Activated CD4-positive, alpha-beta T cell treated with anti-CD3 and anti-CD28 coated beads, Interleukin-2, amount 50 U/mL, for 16 hours (primary cell): ENCODE measurements at regions not wholly inside any gene's neighbourhood (a gene's known extent, or its start where the extent isn't known, plus 50 kb on each side); places are given as distances from the start of the nearest gene placed in this dataset.
"Not testable (repeated sequence)": the region's sequence is repeated elsewhere in the genome, so short reads cannot be mapped to it uniquely, and the experiment has no call there.

Experiments used
- DNase-seq: peaks from one replicate; pipeline ENCODE4 v3.0.0-alpha.2; 2020

DNA sequence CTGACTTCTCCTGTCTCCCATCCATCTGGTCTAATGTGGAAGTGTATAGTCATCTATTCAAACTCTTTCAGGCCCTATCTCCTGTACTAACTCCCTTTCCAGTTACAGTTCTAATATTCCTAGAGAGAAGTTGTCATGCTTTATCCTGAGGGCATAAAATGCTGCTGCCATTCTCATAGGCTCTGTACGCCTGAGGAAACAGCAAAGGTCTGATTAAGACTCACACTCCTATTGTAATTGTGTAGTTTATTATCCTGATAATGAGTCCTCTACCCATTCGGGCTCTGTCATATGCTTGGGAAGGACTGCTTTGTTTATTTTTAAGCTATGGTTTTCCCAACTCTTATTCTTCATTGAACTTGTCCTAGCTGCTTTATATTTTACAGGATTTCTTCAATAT, 290.4 kb downstream of the TMEM38B start:
- no peak for DNase-seq

DNA sequence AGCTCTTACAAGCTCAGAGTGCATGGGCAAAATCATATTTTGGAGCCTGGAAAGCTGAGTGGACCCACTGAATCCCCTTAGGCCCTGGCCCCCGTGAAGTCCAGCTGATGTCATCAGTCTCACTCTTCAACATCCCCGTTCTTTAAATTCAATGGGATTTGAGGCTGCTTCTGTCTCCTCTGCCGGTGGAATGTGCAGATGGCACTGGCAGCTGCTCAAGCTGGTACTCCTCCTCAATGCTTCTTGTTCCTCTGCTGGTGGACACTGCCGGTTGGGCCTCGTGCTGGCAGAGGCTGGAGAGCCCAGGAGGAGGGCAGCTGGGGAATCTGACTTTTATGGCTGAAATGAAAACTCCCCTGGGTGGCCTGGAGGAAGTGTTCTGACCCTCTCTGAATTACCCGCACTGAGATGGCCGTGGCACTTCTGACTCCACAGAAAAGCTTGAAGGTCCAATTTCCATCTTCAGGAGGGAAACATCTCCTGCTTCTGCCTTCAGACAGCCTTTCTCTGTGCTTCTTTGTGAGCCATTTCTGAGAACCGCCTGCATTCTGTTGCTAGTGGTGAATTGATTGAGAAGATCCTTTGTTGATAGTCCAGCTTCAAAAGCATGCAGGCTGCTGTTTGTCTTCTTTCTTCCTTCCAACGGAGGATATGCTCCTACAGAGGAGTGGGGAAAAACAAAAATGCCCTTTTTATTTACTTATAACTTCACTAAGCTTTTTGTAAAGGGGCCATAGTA, 298.9 kb downstream of the TMEM38B start:
- DNase-seq, result no peak

DNA sequence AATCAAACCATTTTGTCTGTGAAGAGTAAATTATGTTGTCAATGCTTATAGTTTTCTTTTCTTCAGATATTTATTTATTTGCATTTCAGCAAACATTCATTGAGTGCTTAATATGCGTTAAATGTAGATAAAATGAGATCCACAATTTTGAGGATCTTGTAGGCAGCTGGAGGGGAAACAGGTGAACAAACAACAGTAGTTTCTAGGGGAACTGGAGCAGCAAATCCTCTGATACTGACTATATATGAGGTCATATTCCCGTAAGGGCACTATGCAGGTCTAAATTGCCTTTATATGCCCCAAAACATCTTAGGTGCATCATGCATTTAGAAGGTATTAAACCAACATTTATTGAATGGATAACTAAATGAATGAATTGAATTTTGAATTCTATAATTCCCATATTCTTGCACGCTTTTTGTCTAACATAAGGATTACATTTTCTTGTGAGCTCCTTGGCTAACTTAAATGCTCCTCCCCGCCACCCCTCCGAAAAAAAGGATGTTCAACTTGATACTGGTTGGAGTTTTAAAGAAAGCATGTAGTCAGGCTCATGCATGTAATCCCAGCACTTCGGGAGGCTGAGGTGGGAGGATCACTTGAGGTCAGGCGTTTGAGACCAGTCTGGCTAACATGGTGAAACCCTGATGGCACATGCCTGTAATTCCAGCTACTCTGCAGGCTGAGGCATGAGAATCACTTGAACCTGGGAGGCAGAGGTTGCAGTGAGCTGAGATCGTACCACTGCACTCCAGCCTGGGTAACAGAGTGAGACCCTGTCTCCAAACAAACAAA, 299.8 kb downstream of the TMEM38B start:
- no peak for DNase-seq

DNA sequence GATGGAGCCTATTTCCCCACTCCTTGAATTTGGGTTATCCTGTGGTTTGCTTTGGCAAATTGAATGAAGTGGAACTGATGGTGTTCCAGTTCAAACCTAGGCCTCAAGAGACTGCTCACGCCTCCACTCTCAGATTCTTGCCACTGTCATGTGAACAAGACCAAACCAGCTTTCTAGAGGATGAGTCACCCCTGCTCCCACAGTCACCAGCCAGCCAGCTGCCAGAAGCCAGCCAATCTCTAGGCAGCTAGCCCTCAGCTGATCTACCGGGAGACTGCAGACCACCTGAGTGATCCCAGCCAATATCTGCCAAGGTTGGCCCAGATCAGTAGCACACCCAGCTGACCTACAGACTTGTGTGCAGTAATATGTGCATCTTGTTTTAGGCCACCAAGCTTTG, 300.6 kb downstream of the TMEM38B start:
- DNase-seq, result no peak

DNA sequence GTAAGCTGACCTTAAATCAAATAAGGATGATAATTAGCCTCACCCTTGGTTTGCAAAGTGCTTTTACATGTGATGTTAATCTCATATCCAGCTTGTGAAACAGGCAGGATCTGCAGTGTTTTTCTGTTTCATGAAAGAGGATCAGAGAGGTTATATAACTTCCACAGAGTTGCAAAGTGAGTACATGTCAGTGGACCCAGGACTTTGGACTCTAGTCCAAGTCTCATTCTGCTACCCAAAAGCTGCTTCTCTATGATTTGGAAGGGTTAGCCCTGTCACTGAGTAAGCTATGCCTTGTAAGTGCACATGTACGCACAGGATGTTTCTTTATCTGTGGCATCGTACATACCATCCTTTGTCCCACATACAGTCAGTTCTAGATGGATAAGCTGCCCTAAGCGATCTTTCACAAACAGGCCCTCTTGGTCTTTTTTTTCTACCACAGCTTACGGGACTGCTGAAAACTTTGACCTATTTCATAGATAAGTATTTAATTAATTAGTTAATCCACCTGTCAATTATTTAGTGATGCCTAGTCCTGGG, 322.9 kb downstream of the TMEM38B start:
- DNase-seq, result no peak

DNA sequence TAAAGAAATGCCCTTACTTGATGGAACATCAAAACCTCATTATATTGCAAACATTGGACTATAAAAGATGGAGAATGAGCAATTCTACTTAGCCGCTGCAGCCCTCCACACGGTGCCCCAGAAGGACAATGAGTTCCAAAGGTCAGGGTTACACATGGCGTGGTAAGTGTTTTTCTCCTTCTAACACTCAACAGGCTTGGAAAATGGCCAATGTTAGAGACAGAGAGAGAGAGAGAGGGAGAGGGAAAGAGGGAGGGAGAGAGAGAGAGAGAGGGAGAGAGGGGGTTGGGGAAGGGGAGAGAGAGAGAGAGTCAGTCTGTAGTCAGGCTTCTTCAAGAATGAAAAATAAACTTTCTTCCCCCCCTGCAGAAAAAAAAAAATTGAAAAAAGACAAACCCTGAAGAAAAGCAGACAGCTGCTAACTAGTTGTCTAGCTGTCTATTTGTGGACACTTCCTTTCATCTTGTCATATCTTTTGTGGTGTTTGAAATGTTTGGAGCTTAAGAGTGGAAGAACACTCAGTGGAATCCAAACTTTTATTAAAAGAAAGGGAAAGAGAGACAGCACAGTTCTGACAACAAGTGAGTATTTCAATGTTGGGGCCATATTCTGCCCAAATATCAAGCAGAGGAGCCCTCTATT, 324.8 kb downstream of the TMEM38B start:
- no peak for DNase-seq

DNA sequence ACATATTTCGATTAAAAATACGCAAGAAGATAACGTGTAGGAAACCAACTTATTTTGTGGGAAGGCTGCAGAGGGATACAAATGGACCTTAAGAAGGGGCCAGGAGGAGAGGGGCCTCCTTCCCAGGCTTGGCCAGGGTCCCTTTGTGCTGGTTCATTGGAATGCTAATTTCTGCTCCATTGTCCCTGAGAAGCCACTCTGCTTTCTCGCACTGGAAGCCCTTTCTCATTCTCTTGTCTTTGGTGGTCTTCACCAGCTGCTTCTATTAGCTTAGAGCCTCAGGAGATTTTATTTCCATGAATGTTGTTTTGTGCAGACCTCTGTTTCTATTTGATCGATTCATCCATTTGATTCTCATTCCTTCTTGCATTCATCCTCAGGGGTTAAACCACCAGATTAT, 325.4 kb downstream of the TMEM38B start:
- no peak for DNase-seq

DNA sequence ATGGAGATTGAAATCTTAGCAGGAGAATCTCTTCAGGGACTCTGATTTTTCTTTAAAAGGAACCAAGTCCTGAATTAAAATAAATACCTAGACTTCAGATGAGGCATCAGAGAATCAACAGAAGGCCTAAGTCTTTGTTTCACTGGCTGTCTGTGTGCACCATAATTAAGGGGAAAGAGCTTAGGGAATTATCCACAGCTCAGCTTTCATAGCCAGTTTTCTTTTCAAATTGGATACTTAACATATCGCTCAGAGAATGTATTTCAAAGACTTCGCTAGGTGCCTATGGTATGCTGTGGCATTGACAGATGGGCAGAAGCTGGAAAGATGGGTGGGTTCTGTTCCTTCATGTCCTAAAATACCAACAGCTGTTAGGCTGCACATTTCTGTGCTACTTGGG, 325.8 kb downstream of the TMEM38B start:
- DNase-seq, result no peak

DNA sequence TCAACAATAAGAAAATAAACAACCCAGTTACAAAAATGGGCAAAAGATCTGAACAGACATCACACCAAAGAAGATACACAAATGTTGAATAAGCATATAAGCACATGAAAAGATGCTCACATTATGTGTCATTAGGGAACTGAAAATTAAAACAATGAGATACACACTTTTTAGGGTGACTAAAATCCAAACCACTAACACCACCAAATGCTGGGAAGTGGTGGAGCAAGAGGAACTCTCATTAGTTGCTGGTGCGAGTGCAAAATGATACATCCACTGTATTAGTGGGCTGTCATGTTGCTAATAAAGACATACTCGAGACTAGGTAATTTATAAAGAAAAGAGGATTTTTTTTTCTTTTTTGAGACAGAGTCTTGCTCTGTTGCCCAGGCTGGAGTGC, 329.1 kb downstream of the TMEM38B start:
- no peak for DNase-seq

DNA sequence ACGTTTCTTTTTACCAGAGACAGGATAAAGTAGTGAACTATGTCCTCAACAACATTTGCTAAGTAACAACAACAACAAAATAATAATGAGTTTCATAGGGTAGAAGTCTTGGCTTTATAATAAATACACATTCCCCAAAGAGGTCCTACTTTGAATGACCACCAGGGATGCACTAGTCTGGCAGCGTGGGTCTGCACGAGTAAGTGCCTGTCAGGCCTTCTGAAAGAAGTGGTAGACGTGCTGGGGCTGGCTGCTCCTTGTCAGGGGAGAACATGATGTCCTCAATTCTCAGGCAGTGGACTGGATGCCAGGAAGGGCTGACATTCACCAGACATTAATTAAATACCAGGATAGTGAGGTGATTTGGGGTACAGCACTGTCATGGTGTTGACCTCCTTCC, 331.1 kb downstream of the TMEM38B start:
- DNase-seq, result no peak

DNA sequence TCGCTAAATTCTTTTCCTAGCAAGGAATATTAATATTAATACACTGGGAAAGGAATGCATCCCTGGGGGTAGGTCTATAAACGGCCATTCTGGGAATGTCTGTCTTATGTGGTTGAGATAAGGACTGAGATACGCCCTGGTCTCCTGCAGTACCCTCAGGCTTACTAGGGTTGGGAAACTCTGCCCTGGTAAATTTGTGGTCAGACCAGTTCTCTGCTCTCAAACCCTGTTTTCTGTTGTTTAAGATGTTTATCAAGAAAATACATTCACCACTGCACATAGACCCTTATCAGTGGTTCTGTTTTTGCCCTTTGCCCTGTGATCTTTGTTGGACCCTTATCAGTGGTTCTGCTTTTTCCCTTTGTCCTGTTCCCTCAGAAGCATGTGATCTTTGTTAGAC, 335.8 kb downstream of the TMEM38B start:
- not testable (repeated sequence) for DNase-seq

DNA sequence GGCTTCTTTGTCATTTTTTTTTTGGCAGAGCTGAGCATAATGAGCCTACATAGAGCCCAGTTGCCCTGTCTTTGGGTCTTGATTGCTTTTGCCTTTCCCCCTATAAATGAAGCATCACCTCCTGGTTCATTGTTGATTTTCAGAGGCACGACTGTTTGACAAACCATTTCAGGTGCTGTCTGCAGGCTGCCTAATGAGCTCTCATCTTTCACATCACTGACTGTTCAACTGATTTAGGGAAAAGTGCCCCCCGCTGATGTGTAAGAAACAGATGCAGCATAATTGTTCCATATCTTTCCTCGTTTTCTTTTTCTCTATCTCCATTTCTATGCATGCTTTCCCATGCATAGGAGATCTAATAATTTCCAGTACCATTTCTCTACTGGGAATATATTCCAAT, 338.6 kb downstream of the TMEM38B start:
- no peak for DNase-seq

DNA sequence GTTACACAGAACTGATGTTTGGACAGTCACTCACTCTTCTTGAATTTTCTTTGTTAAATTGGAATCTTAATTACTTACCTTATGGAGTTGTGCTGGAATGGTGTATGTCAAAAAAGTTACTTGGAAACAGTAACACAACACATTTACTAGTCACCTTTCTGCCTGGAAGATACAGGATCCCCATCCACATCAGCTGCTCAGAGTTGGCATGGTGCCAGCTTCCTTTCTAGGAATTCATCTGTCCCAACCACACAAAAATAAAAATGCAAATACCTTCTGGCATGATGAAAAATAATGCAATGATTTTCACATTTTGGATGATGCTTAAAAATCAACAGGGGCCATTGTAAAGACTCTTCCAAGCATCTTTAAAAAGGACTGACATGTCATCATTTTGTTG, 341.5 kb downstream of the TMEM38B start:
- DNase-seq, result no peak

DNA sequence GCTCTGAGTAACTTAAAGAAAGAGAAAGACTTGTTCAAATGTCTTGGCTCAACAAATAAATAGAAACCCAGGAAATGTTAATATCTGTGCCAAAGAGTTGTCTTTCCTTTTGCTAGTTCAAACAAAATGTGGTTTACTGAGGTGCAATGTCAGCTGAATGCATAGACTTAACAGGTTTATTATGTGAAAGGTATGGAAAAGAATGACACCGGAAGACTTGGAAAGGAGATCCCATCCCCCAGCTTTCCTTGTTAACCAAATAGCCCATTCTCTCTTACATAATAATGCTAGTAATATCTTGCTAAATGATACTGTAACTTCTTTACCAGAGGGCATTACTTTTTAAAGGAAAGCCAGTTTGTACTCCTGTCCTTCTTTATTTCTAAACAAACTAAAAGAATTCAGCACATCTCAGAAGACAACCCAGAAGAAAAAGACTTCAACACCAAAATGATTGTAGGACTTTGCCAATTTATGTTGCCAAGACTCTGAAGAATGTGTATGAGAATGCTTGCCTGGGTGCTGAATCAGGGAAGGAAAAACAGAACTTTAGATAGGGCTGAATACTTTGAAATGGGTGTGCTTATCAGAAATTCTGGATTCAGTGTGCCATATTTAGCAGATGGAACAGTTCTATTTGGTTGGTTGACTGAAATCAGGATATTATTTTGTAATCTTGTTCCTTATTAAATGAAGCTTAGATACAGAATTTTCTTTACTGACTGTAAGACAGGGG, 344.1 kb downstream of the TMEM38B start:
- DNase-seq, result no peak

DNA sequence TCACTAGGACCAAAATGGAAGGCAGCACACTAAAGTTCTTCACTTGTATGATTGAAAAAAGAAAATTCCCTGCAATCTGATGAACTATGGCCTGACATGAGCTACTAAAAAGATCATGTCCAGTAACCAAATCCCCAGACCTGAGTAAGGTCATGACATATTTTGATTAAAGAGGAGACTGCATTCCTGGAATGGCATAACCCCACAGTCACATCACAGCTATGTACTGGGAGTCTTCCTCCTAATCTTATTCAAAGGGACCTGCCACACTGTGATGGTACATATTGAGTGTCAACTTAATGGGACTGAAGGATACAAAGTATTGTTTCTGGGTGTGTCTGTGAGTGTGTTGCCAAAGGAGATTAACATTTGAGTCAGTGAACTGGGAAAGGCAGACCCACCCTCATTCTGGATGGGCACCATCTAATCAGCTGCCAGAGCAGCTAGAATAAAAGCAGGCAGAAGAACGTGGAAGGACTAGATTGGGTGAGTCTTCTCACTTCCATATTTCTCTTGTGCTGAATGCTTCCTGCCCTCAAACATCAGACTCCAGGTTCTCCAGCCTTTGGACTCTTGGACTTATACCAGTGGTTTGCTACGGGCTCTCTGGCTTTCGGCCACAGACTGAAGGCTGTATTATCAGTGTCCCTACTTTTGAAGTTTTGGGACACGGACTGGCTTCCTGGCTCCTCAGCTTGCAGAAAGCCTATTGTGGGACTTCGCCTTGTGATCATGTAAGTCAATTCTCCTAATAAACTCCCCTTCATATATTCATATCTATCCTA, 345.0 kb downstream of the TMEM38B start:
- DNase-seq, result no peak

DNA sequence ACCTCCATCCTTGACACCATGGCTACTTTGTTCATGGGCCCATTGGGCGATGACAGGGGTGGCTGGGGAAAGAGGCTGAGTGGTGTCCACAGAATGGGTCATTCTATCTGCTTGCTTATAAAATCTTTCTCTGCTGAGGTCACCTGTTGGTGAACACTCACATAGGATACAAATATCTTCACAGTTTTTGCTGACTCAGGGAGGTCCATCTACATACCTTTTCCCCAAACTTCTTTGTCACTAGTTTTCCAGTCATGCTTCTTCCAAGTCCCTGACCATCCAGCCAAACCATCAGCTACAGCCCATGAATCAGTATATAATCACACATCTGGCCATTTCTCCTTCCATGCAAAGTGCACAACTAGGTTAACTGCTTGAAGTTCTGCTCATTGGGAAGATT, 347.6 kb downstream of the TMEM38B start:
- not testable (repeated sequence) for DNase-seq

DNA sequence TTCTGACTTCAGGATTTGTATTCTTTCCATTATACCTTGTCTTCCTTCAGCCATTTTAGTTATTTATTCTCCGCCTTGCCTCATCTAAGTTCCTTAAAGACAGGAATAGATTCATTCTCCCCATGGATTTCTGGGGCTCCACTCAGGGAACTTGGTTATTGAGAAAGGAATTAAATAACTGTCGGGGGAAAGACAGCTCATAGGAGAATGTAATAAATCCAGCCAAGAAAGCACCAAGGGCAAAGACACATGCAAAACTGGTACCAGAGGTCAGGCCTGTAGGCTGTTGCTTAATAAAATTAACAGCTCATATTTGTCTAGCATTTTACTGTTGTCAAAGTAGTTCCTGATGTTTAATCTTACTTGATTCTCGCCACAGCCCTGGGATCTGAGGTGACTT, 357.2 kb downstream of the TMEM38B start:
- DNase-seq, result no peak

DNA sequence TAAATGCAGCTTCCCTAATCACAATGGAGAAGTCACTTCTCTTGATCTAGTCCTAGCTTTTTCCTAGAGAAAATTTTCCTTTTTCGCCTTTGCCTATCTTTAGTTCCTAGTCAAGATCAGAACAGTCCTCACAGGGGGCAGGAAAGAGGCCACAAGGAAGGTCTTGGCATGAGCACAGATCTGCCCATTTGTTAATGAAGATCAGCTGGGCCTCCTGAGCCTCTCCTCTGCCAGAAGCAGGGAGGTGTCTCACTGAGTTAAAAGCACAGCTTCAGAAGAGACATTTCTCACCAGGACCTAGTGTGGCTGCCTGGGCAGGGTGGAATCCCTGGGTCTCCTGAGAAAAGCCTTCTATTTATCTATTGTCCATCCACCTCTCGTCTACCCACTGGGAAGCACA, 357.8 kb downstream of the TMEM38B start:
- DNase-seq, result no peak

DNA sequence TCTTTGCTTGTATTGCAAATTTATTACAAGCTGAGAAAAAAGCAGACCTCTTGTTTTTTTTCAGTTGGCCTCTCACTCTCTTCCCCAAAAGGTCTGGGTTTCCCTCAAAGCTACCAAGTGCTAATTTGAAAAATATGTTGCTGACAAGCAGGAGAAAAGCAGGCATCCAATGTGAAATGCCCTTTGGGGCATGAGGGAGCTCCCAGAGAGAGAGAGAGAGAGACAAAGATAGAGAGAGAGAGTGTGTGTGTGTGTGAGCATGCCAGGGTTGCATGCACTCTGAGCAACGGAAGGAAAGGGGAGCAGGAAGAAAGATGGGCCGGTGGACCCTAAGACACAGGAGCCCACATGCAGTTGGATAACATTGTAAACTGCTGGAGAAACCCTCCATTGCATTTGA, 358.4 kb downstream of the TMEM38B start:
- DNase-seq, result no peak

DNA sequence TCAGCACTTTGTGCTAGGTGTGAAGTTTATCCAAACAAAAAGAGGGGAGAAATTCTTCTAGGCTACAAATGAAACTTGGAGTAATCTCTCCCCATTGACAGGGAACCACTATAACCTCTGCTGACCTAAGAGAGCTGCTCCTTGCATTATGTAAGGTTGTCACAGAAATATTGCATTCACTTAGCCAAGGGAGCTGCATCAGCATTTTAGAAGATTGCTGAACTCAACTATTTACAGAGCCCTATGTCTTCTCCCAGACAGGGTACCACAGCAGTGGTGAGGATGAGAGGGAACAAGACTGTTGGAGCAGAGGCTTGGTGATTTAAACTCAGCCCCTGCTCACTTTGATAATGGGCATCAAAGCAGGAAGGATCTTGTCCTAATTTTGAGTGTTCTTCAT, 362.0 kb downstream of the TMEM38B start:
- no peak for DNase-seq

DNA sequence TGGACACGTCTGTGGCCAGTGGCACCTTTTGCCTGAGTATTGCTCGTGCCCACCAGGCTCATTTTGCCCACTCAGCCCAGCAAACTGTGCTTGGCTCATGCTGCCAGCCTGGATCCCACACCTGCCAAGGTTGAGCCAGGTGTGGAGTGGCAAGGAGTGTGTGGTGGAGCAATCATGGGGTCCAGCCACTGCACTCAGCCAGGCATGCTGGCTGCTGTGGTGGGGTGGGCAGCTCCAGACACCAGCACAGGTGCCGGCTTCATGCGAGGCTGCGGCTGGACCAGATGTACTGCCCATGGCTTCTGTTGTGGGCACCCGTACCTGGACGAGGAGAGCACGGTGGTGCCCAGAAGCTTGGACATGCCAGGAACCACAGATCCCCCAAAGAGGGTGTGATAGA, 364.1 kb downstream of the TMEM38B start:
- DNase-seq, result no peak

DNA sequence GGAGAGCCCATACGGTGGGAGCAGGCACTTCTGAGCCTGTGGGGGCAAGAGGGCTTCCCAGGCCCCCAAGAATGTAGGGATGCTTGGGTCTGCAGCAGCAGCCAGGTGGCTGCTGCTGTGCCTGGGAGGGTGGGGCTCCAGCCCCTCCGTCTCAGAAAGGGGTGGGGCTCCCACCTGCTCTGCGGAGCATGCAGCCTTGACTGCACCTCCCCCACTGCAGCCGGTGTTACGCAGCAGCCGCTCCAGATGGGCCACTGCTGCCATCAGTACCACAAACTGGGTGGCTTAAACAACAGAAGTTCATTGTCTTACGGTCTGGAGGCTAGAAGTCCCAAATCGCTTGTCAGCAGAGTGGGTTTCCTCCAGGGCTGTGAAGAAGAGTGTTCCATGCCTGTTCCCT, 365.5 kb downstream of the TMEM38B start:
- no peak for DNase-seq
